Neural progenitor cell (in vitro differentiated cells): ENCODE measurements at regions not wholly inside any gene's neighbourhood (a gene's known extent, or its start where the extent isn't known, plus 50 kb on each side); places are given as distances from the start of the nearest gene placed in this dataset.

Experiments used
- DNase-seq: peaks from one replicate; pipeline ENCODE4 v3.0.0-alpha.2; 2016; ENCODE audit warnings: low spot score
- H2AFZ ChIP-seq: fragments of 200-600 bp; sonication (generic); replicated peaks from 2 replicates; pipeline ENCODE4 v1.6.1; 2016; ENCODE audit warnings: antibody characterized with exemption
- H3F3A ChIP-seq: fragments of 200-600 bp; sonication (generic); 2 replicates; pipeline ENCODE4 v1.6.1; 2016; ENCODE audit warnings: antibody characterized with exemption, low read depth
- H3K27ac ChIP-seq: fragments of 200-600 bp; sonication (generic); 2 replicates; pipeline ENCODE4 v1.5.1; 2016; ENCODE audit warnings: mild to moderate bottlenecking
- H3K27me3 ChIP-seq: fragments of 200-600 bp; sonication (generic); 2 replicates; pipeline ENCODE4 v1.6.1; 2016; ENCODE audit warnings: mild to moderate bottlenecking, moderate library complexity
- H3K36me3 ChIP-seq: fragments of 200-600 bp; sonication (generic); 2 replicates; pipeline ENCODE4 v1.5.1; 2016
- H3K4me1 ChIP-seq: fragments of 200-600 bp; sonication (generic); 2 replicates; pipeline ENCODE4 v1.6.1; 2016; ENCODE audit warnings: mixed run types
- H3K4me2 ChIP-seq: fragments of 200-600 bp; sonication (generic); 2 replicates; pipeline ENCODE4 v1.6.1; 2016
- H3K4me3 ChIP-seq: fragments of 200-600 bp; sonication (generic); 2 replicates; pipeline ENCODE4 v1.5.1; 2016
- H3K79me2 ChIP-seq: fragments of 200-600 bp; sonication (generic); 2 replicates; pipeline ENCODE4 v1.6.1; 2016; ENCODE audit warnings: low read depth
- H3K9ac ChIP-seq: fragments of 200-600 bp; sonication (generic); 2 replicates; pipeline ENCODE4 v1.6.1; 2016
- H3K9me3 ChIP-seq: fragments of 200-600 bp; sonication (generic); 2 replicates; pipeline ENCODE4 v1.5.1; 2016; ENCODE audit warnings: low read depth
- H4K20me1 ChIP-seq: fragments of 200-600 bp; sonication (generic); 2 replicates; pipeline ENCODE4 v1.6.1; 2016; ENCODE audit warnings: low read depth
- H3K27ac Mint-ChIP-seq: 3 replicates; pipeline ENCODE4 v1.8.0; 2021; ENCODE audit warnings: mixed read lengths
- H3K27me3 Mint-ChIP-seq: 2 replicates; pipeline ENCODE4 v1.8.0; 2022; ENCODE audit warnings: low read depth, mild to moderate bottlenecking, inconsistent platforms, moderate library complexity, mixed read lengths; ENCODE audit not compliant: insufficient read depth
- H3K36me3 Mint-ChIP-seq: 3 replicates; pipeline ENCODE4 v1.8.0; 2021; ENCODE audit warnings: mixed read lengths
- H3K4me1 Mint-ChIP-seq: 3 replicates; pipeline ENCODE4 v1.8.0; 2021; ENCODE audit warnings: mixed read lengths
- H3K4me3 Mint-ChIP-seq: 3 replicates; pipeline ENCODE4 v1.8.0; 2021; ENCODE audit warnings: mild to moderate bottlenecking, moderate library complexity, mixed read lengths
- H3K9me3 Mint-ChIP-seq: 3 replicates; pipeline ENCODE4 v1.8.0; 2020; ENCODE audit warnings: mixed read lengths
- CTCF ChIP-seq: fragments of 200-600 bp; sonication (generic); IDR thresholded peaks from 2 replicates; pipeline ENCODE4 v1.5.1; 2017; ENCODE audit warnings: antibody characterized with exemption, mild to moderate bottlenecking
- EZH2 ChIP-seq: fragments of 200-600 bp; sonication (generic); IDR thresholded peaks from 2 replicates; pipeline ENCODE4 v1.6.1; 2017; ENCODE audit warnings: antibody characterized with exemption, mild to moderate bottlenecking, moderate library complexity
- EZH2phosphoT487 ChIP-seq: fragments of 200-600 bp; sonication (generic); IDR thresholded peaks from 2 replicates; pipeline ENCODE4 v1.6.1; 2017; ENCODE audit warnings: antibody characterized with exemption

- no peaks in the 10 kb centered on the region for H3K9me3 Mint-ChIP-seq
- peaks cover 22% of the 10 kb centered on the region for H3F3A ChIP-seq
- peaks cover 29% of the 10 kb centered on the region for H3K4me1 Mint-ChIP-seq
- peaks cover 32% of the 10 kb centered on the region for H3K4me1 ChIP-seq
- H3K4me3 Mint-ChIP-seq: peak overlapping the region; percentile 17
- no peak for TF ChIP-seq CTCF
- no peak for TF ChIP-seq EZH2phosphoT487
- no peak for TF ChIP-seq EZH2
- DNase-seq: no peak
- H3K4me3 ChIP-seq: no peak overlapping the region
- H3K27ac ChIP-seq: no peak overlapping the region
- H3K36me3 Mint-ChIP-seq: no peaks in the 10 kb centered on the region
- H2AFZ ChIP-seq: no peak overlapping the region
- no peaks in the 10 kb centered on the region for H3K79me2 ChIP-seq
- no peaks in the 10 kb centered on the region for H3K9me3 ChIP-seq
- no peaks in the 10 kb centered on the region for H3K36me3 ChIP-seq
- H3K27me3 Mint-ChIP-seq: peaks cover 6% of the 10 kb centered on the region
- H3K27me3 ChIP-seq: no peaks in the 10 kb centered on the region
- H4K20me1 ChIP-seq: peaks cover 6% of the 10 kb centered on the region
- H3K27ac Mint-ChIP-seq: peak overlapping the region; percentile 61
- no peak overlapping the region for H3K9ac ChIP-seq
- peak overlapping the region; percentile 48 for H3K4me2 ChIP-seq
These were observed 264.4 kb upstream of the SIX2 start for GRCh38 chr2:45273412-45274249.

DNA sequence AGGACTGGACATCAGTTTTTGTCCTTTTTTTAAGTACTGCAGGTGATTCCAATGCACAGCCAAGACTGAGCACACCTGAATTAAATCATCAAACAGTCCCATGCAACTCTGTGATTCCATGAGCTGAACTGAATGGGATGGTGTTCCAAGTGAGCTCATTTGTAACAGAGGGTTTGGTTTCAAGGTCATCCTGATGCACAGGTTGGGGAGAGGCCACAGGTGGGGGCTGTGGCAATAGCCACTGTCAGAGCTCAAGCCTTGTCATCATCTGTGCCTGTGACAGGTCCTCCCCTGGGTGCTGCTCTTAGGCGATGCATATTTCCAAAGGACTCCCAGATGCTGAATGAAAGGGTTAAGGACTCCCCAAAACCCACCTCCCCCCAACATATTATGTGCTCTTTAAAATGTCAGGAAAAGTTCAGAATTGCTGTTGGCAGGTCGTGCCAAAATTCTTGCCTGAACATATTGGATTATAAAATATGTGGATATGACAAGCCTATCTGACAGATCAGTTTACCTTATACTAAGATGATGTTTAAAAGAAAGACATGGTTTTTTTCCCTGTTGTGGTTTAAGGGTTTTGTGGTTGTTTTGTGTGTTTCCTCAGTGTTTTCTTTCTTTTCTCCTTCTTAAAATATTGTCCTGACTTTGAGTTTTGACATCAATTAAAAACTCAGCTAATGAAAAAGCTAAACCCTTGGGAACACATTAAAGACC is 263.5 kb upstream of the SIX2 start:
- Histone ChIP-seq H3K9me3 (no peaks in the 10 kb centered on the region), H3K27me3 (no peaks in the 10 kb centered on the region), H3K4me2 (peak overlapping the region; percentile 48), H3K79me2 (no peaks in the 10 kb centered on the region), H2AFZ (no peak overlapping the region), H3K36me3 (no peaks in the 10 kb centered on the region), H4K20me1 (peaks cover 6% of the 10 kb centered on the region), H3K4me1 (peaks cover 32% of the 10 kb centered on the region), H3F3A (peaks cover 22% of the 10 kb centered on the region), H3K4me3 (no peak overlapping the region), H3K9ac (no peak overlapping the region), H3K27ac (no peak overlapping the region)
- H3K9me3 Mint-ChIP-seq: no peaks in the 10 kb centered on the region
- no peak for TF ChIP-seq EZH2
- TF ChIP-seq EZH2phosphoT487: no peak
- H3K27ac Mint-ChIP-seq: no peak overlapping the region
- no peaks in the 10 kb centered on the region for H3K36me3 Mint-ChIP-seq
- H3K4me1 Mint-ChIP-seq: peaks cover 29% of the 10 kb centered on the region
- H3K4me3 Mint-ChIP-seq: no peak overlapping the region
- DNase-seq: no peak
- H3K27me3 Mint-ChIP-seq: peaks cover 6% of the 10 kb centered on the region

- Histone ChIP-seq H4K20me1 (no peaks in the 10 kb centered on the region), H3K4me2 (no peak overlapping the region), H3K27me3 (no peaks in the 10 kb centered on the region), H3K9ac (no peak overlapping the region), H3K79me2 (no peaks in the 10 kb centered on the region), H3K27ac (no peak overlapping the region), H3F3A (peaks cover 12% of the 10 kb centered on the region), H3K4me1 (peaks cover 17% of the 10 kb centered on the region), H3K36me3 (no peaks in the 10 kb centered on the region), H3K9me3 (no peaks in the 10 kb centered on the region), H2AFZ (no peak overlapping the region), H3K4me3 (no peak overlapping the region)
- no peak overlapping the region for H3K4me3 Mint-ChIP-seq
- no peak overlapping the region for H3K27ac Mint-ChIP-seq
- H3K9me3 Mint-ChIP-seq: no peaks in the 10 kb centered on the region
- no peak for DNase-seq
- peaks cover 13% of the 10 kb centered on the region for H3K4me1 Mint-ChIP-seq
- H3K36me3 Mint-ChIP-seq: no peaks in the 10 kb centered on the region
- peaks cover 6% of the 10 kb centered on the region for H3K27me3 Mint-ChIP-seq
- TF ChIP-seq CTCF: no peak
- TF ChIP-seq EZH2: no peak
- TF ChIP-seq EZH2phosphoT487: no peak
These were observed 260.0 kb upstream of the SIX2 start for GRCh38 chr2:45269149-45269793.
